Kidney (tissue), 13 donors: ENCODE measurements at regions not wholly inside any gene's neighbourhood (a gene's known extent, or its start where the extent isn't known, plus 50 kb on each side); places are given as distances from the start of the nearest gene placed in this dataset.

Experiments used
- DNase-seq, 5 donors: peaks; one replicate each; pipeline ENCODE4 v3.0.0-alpha.2; 2013 to 2020
- FAIRE-seq: peaks from 2 replicates; lab custom pipeline; 2012; peaks lifted over from hg19 to GRCh38; lab: Jason Lieb, UNC
- H3K27ac ChIP-seq, 2 donors: one replicate each; pipeline ENCODE4 v1.7.0; 2013; ENCODE audit warnings: low read depth in 2 of 2, low read length in 2 of 2, inconsistent platforms in 1 of 2
- H3K27me3 ChIP-seq: one replicate; pipeline ENCODE4 v1.7.1; 2013; ENCODE audit warnings: low read length, inconsistent platforms; ENCODE audit not compliant: control insufficient read depth, insufficient read depth
- H3K36me3 ChIP-seq, 3 donors: one replicate each; pipeline versions ENCODE4 v1.7.0 to v1.7.1; 2013; ENCODE audit warnings: low read length in 3 of 3, control low read depth in 1 of 3, inconsistent platforms in 1 of 3; ENCODE audit not compliant: insufficient read depth in 3 of 3, control insufficient read depth in 2 of 3
- H3K4me1 ChIP-seq, 3 donors: one replicate each; pipeline versions ENCODE4 v1.7.0 to v1.7.1; 2013; ENCODE audit warnings: low read length in 3 of 3, inconsistent platforms in 1 of 3, low read depth in 1 of 3; ENCODE audit not compliant: control insufficient read depth in 2 of 3, insufficient read depth in 2 of 3
- H3K4me3 ChIP-seq, 3 donors: one replicate each; pipeline versions ENCODE4 v1.7.0 to v1.8.1; 2013; ENCODE audit warnings: low read length in 3 of 3, control low read depth in 1 of 3, inconsistent platforms in 1 of 3
- H3K9ac ChIP-seq, 3 donors: one replicate each; pipeline versions ENCODE4 v1.7.0 to v1.7.1; 2013; ENCODE audit warnings: low read length in 3 of 3, control low read depth in 1 of 3, inconsistent platforms in 1 of 3
- H3K9me3 ChIP-seq, 3 donors: one replicate each; pipeline versions ENCODE4 v1.7.0 to v1.7.1; 2013; ENCODE audit warnings: low read length in 3 of 3, control low read depth in 1 of 3, inconsistent platforms in 1 of 3; ENCODE audit not compliant: control insufficient read depth in 2 of 3, insufficient read depth in 1 of 3
- CTCF ChIP-seq: IDR thresholded peaks from 3 replicates; pipeline ENCODE4 v1.5.1; 2012; ENCODE audit warnings: mild to moderate bottlenecking, moderate library complexity, borderline replicate concordance; ENCODE audit not compliant: insufficient read depth; ENCODE audit errors: extremely low read depth
- intact Hi-C: fragments of 100-400 bp; cut with DNase I; formaldehyde crosslinking; loops from one replicate; pipeline ENCODE4 v1.11.1; 2022
- donor health status: control.
- donor health status: control.
- donor health status: control.
- donor health status: control.
- donor health status: control.
- donor health status: DM: yes; HTN: yes; CAD: no.
- donor health status: Normal renal cell carcinoma (clear cell type).

DNA sequence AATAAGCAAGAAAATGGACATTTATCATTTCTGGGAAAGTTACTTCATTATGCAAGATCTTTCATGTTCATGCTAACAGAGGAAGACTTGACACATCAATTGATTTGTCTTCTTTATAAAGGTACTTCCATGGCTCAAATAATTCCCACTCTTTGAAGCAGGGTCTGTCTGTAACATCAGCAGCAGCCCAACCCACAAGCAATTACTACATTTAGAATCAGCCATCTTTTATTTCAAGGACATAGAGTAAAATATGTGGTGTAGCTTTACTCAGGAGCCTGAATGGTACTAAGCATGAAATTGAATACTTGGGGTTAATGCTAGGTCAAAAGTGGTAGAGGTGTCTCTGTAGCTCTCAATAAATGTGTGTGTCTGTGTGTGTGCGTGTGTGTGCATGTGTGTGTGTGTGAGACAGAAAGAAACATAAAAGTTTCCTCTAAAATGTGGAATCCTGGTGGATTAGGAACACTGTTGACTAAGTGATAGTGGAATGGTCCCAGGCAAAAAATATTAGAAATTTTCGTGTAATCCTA is 581.1 kb downstream of the CAAP1 start:
- Histone ChIP-seq H3K36me3 (no peaks in the 10 kb centered on the region), H3K4me3 (no peak overlapping the region), H3K4me1 (no peaks in the 10 kb centered on the region), H3K27me3 (no peaks in the 10 kb centered on the region), H3K9me3 (no peaks in the 10 kb centered on the region), H3K9ac (no peak overlapping the region), H3K27ac (no peak overlapping the region)
- FAIRE-seq (no peak), DNase-seq (peak in 3 of 5 donors; percentile 12 to 77 (median 61))
- no peak for TF ChIP-seq CTCF
- intact Hi-C loops: no loop called here

DNA sequence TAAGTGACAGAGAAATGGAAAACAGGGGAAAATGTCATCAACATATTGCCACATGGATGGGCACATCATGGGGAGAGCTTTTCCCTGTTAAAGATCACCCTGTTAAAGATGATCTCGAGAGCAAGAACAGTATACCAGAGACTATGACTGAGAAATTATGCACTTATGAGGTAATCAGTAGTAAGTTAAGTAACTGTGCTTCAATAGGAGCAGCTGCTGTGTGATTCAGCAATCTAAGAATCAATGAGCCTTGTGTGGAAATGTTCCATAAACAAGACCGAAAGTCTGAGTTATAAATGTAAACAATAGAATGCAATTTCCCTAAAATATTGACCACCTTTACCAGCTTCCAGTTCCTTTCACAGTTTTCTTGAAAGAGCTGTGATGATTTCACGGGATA is 582.3 kb downstream of the CAAP1 start:
- Histone ChIP-seq H3K4me3 (no peak overlapping the region), H3K27me3 (no peaks in the 10 kb centered on the region), H3K36me3 (no peaks in the 10 kb centered on the region), H3K9ac (no peak overlapping the region), H3K9me3 (no peaks in the 10 kb centered on the region), H3K27ac (no peak overlapping the region), H3K4me1 (no peaks in the 10 kb centered on the region)
- intact Hi-C loops: no loop called here
- DNase-seq (no peak), FAIRE-seq (no peak)
- TF ChIP-seq CTCF: no peak

DNA sequence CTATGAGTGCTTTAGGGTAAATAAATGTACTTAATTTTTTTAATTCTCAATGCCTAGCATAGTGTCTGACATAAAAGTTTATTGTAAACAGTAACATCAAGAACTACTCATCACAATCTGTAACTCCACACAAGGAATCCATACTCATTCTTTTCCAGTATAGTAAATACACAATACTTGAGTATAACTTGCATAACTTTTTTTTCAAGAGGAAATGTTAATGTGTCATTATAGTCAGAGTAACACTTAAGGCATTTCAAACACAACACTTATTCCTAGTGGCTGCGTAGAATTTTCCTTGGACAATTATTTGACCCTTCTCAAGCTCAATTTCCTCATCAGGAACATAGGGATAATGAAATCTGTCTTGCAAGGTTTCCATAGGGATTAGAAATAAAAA is 584.3 kb downstream of the CAAP1 start:
- Histone ChIP-seq H3K27ac (no peak overlapping the region), H3K9me3 (no peaks in the 10 kb centered on the region), H3K27me3 (no peaks in the 10 kb centered on the region), H3K4me3 (no peak overlapping the region), H3K9ac (no peak overlapping the region), H3K36me3 (no peaks in the 10 kb centered on the region), H3K4me1 (no peaks in the 10 kb centered on the region)
- no peak for TF ChIP-seq CTCF
- intact Hi-C loops: no loop called here
- DNase-seq (no peak), FAIRE-seq (no peak)

GRCh38 chr9:26301659-26302058 is 590.9 kb downstream of the CAAP1 start:
- no peak overlapping the region for H3K27ac ChIP-seq
- DNase-seq: no peak
- no peaks in the 10 kb centered on the region for H3K36me3 ChIP-seq
- H3K9me3 ChIP-seq: no peaks in the 10 kb centered on the region
- FAIRE-seq: no peak
- H3K27me3 ChIP-seq: no peaks in the 10 kb centered on the region
- no peak for TF ChIP-seq CTCF
- intact Hi-C loops: no loop called here
- no peak overlapping the region for H3K4me3 ChIP-seq
- H3K4me1 ChIP-seq: no peaks in the 10 kb centered on the region
- no peak overlapping the region for H3K9ac ChIP-seq
